ENCODE measurements at regions not wholly inside any gene's neighbourhood (a gene's known extent, or its start where the extent isn't known, plus 50 kb on each side); places are given as distances from the start of the nearest gene placed in this dataset.

DNA sequence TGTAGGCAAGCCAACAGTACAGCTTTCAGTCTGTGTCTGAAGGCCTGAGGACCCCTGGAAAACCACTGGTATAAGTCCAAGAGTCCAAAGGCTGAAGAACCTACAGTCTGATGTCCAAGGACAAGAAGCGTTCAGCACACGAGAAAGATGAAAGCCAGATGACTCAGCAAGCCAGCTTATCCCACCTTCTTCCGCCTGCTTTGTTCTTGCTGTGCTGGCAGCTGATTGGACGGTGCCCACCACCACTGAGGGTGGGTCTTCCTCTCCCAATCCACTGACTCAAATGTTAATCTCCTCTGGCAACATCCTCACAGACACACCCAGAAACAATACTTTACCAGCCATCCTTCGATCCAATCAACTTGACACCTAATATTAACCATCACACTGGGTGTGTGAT is 59.0 kb upstream of the PDZRN3 start:
- TF ChIP-seq, protein P1, sequence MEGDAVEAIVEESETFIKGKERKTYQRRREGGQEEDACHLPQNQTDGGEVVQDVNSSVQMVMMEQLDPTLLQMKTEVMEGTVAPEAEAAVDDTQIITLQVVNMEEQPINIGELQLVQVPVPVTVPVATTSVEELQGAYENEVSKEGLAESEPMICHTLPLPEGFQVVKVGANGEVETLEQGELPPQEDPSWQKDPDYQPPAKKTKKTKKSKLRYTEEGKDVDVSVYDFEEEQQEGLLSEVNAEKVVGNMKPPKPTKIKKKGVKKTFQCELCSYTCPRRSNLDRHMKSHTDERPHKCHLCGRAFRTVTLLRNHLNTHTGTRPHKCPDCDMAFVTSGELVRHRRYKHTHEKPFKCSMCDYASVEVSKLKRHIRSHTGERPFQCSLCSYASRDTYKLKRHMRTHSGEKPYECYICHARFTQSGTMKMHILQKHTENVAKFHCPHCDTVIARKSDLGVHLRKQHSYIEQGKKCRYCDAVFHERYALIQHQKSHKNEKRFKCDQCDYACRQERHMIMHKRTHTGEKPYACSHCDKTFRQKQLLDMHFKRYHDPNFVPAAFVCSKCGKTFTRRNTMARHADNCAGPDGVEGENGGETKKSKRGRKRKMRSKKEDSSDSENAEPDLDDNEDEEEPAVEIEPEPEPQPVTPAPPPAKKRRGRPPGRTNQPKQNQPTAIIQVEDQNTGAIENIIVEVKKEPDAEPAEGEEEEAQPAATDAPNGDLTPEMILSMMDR (IDR thresholded peaks at IDR 0.05): no peak
- no peak for TF ChIP-seq POLR2A (IDR thresholded peaks at IDR 0.05)
- TF ChIP-seq POLR2AphosphoS5 (IDR thresholded peaks at IDR 0.05): no peak

Data from stomach (tissue), 4 donors.